K562 (cell line): ENCODE measurements at regions not wholly inside any gene's neighbourhood (a gene's known extent, or its start where the extent isn't known, plus 50 kb on each side); places are given as distances from the start of the nearest gene placed in this dataset.

ENCODE experiments used
- ZNF232 ChIP-seq: sonication (generic); formaldehyde crosslinking; IDR thresholded peaks from 2 replicates; pipeline ENCODE4 v1.8.0; 2022; ENCODE audit warnings: mild to moderate bottlenecking, missing genetic modification reagents
- TF ChIP-seq, protein P1 (sequence below): fragments of 450-650 bp; IDR thresholded peaks from 2 replicates; pipeline ENCODE4 v1.6.1; 2016; ENCODE audit warnings: mild to moderate bottlenecking, moderate library complexity
- TF ChIP-seq, protein P2 (sequence below): fragments of 250-450 bp; sonication (Bioruptor Pico); IDR thresholded peaks from 2 replicates; pipeline ENCODE4 v1.4.0; 2020; ENCODE audit warnings: mild to moderate bottlenecking, moderate library complexity, borderline replicate concordance

DNA sequence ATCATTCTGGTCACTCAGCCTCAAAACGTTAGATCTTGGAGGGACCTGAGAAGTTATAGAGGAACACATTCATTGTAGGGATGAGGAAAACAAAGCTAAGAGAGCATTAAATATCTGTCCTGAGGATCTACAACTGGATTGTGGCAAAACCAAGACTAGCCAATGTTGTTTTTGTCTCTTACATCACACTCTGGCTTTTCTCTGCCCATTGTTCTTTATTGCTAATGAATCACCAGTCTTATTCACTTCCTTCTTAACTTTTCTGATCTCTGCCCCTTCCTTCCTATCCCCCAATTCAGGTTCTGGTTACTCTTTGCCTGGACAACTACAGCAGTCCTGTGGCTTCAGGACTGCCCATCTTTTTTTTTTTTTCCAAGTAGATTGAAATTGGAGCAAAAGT, 57.0 kb upstream of the PREP start (continued):
- TF ChIP-seq, protein P1, sequence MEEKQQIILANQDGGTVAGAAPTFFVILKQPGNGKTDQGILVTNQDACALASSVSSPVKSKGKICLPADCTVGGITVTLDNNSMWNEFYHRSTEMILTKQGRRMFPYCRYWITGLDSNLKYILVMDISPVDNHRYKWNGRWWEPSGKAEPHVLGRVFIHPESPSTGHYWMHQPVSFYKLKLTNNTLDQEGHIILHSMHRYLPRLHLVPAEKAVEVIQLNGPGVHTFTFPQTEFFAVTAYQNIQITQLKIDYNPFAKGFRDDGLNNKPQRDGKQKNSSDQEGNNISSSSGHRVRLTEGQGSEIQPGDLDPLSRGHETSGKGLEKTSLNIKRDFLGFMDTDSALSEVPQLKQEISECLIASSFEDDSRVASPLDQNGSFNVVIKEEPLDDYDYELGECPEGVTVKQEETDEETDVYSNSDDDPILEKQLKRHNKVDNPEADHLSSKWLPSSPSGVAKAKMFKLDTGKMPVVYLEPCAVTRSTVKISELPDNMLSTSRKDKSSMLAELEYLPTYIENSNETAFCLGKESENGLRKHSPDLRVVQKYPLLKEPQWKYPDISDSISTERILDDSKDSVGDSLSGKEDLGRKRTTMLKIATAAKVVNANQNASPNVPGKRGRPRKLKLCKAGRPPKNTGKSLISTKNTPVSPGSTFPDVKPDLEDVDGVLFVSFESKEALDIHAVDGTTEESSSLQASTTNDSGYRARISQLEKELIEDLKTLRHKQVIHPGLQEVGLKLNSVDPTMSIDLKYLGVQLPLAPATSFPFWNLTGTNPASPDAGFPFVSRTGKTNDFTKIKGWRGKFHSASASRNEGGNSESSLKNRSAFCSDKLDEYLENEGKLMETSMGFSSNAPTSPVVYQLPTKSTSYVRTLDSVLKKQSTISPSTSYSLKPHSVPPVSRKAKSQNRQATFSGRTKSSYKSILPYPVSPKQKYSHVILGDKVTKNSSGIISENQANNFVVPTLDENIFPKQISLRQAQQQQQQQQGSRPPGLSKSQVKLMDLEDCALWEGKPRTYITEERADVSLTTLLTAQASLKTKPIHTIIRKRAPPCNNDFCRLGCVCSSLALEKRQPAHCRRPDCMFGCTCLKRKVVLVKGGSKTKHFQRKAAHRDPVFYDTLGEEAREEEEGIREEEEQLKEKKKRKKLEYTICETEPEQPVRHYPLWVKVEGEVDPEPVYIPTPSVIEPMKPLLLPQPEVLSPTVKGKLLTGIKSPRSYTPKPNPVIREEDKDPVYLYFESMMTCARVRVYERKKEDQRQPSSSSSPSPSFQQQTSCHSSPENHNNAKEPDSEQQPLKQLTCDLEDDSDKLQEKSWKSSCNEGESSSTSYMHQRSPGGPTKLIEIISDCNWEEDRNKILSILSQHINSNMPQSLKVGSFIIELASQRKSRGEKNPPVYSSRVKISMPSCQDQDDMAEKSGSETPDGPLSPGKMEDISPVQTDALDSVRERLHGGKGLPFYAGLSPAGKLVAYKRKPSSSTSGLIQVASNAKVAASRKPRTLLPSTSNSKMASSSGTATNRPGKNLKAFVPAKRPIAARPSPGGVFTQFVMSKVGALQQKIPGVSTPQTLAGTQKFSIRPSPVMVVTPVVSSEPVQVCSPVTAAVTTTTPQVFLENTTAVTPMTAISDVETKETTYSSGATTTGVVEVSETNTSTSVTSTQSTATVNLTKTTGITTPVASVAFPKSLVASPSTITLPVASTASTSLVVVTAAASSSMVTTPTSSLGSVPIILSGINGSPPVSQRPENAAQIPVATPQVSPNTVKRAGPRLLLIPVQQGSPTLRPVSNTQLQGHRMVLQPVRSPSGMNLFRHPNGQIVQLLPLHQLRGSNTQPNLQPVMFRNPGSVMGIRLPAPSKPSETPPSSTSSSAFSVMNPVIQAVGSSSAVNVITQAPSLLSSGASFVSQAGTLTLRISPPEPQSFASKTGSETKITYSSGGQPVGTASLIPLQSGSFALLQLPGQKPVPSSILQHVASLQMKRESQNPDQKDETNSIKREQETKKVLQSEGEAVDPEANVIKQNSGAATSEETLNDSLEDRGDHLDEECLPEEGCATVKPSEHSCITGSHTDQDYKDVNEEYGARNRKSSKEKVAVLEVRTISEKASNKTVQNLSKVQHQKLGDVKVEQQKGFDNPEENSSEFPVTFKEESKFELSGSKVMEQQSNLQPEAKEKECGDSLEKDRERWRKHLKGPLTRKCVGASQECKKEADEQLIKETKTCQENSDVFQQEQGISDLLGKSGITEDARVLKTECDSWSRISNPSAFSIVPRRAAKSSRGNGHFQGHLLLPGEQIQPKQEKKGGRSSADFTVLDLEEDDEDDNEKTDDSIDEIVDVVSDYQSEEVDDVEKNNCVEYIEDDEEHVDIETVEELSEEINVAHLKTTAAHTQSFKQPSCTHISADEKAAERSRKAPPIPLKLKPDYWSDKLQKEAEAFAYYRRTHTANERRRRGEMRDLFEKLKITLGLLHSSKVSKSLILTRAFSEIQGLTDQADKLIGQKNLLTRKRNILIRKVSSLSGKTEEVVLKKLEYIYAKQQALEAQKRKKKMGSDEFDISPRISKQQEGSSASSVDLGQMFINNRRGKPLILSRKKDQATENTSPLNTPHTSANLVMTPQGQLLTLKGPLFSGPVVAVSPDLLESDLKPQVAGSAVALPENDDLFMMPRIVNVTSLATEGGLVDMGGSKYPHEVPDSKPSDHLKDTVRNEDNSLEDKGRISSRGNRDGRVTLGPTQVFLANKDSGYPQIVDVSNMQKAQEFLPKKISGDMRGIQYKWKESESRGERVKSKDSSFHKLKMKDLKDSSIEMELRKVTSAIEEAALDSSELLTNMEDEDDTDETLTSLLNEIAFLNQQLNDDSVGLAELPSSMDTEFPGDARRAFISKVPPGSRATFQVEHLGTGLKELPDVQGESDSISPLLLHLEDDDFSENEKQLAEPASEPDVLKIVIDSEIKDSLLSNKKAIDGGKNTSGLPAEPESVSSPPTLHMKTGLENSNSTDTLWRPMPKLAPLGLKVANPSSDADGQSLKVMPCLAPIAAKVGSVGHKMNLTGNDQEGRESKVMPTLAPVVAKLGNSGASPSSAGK = no peak
- TF ChIP-seq, protein P2, sequence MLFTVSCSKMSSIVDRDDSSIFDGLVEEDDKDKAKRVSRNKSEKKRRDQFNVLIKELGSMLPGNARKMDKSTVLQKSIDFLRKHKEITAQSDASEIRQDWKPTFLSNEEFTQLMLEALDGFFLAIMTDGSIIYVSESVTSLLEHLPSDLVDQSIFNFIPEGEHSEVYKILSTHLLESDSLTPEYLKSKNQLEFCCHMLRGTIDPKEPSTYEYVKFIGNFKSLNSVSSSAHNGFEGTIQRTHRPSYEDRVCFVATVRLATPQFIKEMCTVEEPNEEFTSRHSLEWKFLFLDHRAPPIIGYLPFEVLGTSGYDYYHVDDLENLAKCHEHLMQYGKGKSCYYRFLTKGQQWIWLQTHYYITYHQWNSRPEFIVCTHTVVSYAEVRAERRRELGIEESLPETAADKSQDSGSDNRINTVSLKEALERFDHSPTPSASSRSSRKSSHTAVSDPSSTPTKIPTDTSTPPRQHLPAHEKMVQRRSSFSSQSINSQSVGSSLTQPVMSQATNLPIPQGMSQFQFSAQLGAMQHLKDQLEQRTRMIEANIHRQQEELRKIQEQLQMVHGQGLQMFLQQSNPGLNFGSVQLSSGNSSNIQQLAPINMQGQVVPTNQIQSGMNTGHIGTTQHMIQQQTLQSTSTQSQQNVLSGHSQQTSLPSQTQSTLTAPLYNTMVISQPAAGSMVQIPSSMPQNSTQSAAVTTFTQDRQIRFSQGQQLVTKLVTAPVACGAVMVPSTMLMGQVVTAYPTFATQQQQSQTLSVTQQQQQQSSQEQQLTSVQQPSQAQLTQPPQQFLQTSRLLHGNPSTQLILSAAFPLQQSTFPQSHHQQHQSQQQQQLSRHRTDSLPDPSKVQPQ = no peak
- TF ChIP-seq ZNF232 = no peak
